ENCODE measurements at regions not wholly inside any gene's neighbourhood (a gene's known extent, or its start where the extent isn't known, plus 50 kb on each side); places are given as distances from the start of the nearest gene placed in this dataset.

DNA sequence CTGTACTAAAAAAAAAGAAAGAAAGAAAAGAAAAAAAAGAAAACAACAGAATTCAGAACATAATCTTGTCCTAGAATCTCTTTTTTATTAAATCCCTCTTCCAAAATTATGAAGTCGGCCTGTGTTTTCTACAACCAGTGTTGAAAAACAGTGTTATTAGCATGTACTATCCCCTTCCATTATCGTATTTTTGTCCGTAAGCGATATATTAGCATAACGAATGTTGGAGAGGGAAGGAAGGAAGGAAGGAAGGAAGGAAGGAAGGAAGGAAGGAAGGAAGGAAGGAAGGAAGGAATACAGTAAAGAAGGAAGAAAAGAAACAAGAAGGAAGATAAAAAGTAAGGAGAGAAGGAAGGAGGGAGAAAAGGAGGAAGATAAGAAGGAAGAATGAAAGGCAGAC is 393.0 kb upstream of the TSHZ3 start:
- in situ Hi-C loops (cut with MboI; ENCODE audit: low pct_ligation_motif_present in 1 of 4, low pct_unique_long_range_greater_than_20kb in 1 of 4, low sequenced_read_pairs in 3 of 4) = no loop called here
- no peaks in the 10 kb centered on the region for H3K36me3 ChIP-seq

GRCh38 chr19:31745731-31746130 is 396.5 kb upstream of the TSHZ3 start:
- in situ Hi-C loops (cut with MboI; ENCODE audit: low pct_ligation_motif_present in 1 of 4, low pct_unique_long_range_greater_than_20kb in 1 of 4, low sequenced_read_pairs in 3 of 4) = no loop called here
- no peak for TF ChIP-seq POLR2A (IDR thresholded peaks at IDR 0.05)
- no peak for TF ChIP-seq POLR2AphosphoS5 (IDR thresholded peaks at IDR 0.05)
- no peak for TF ChIP-seq CTCF (IDR thresholded peaks at IDR 0.05)
- TF ChIP-seq EP300 (IDR thresholded peaks at IDR 0.05; ENCODE audit: low read depth) = no peak
- WGBS, 2 donors (ENCODE audit: low coverage in 1 of 2) = 78 to 94% methylated on average over 7 to 9 of the region's 9 CpGs

More for the DNA sequence above, 393.0 kb upstream of the TSHZ3 start:
- no peak for DNase-seq
- Histone ChIP-seq H3K4me1 (no peaks in the 10 kb centered on the region), H3K27ac (no peak overlapping the region), H3K27me3 (no peaks in the 10 kb centered on the region), H3K9me3 (no peaks in the 10 kb centered on the region), H3K4me3 (no peak overlapping the region)
- WGBS, 2 donors (ENCODE audit: low coverage in 1 of 2) = 80 to 86% methylated on average over 4 to 5 of the region's 5 CpGs
- TF ChIP-seq CTCF (IDR thresholded peaks at IDR 0.05) (no peak), EP300 (IDR thresholded peaks at IDR 0.05; ENCODE audit: low read depth) (no peak), POLR2A (IDR thresholded peaks at IDR 0.05) (no peak), POLR2AphosphoS5 (IDR thresholded peaks at IDR 0.05) (no peak)
- intact Hi-C loops (cut with DNase I; ENCODE audit: low total_unique reads) = no loop called here

DNA sequence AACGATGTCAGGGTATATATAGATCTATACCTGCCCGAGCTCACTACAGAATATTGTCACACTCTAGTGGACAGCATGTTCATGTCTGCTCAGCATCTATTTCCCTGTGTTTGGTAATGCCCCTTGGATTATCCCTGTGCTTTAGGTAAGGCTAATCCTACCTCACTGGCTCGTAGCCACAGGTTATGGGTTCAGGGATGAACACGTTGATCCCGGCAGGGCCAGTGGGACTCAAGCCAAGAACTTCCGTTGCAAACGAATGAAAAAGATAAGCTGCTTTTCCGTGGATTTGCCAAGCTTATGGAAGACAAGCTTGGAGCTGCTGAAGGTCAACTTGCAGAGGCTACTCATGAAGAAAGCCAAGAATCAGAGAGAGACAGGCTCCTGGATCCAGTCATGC is 400.0 kb upstream of the TSHZ3 start:
- H3K27ac ChIP-seq = no peak overlapping the region
- 27 to 64% methylated on average over 3 to 8 of the region's 8 CpGs for WGBS, 2 donors (ENCODE audit: low coverage in 1 of 2)
- H3K4me1 ChIP-seq = no peaks in the 10 kb centered on the region

More at GRCh38 chr19:31745731-31746130, 396.5 kb upstream of the TSHZ3 start:
- Histone ChIP-seq H3K27ac (no peak overlapping the region), H3K36me3 (no peaks in the 10 kb centered on the region), H3K27me3 (no peaks in the 10 kb centered on the region), H3K4me1 (no peaks in the 10 kb centered on the region), H3K4me3 (no peak overlapping the region), H3K9me3 (no peaks in the 10 kb centered on the region)
- intact Hi-C loops (cut with DNase I; ENCODE audit: low total_unique reads) = no loop called here
- DNase-seq = no peak

GRCh38 chr19:31759359-31759758 is 410.1 kb upstream of the TSHZ3 start:
- WGBS, 2 donors (ENCODE audit: low coverage in 1 of 2) = 85% methylated on average over 4 of the region's 4 CpGs
- intact Hi-C loops (cut with DNase I; ENCODE audit: low total_unique reads) = no loop called here
- H3K4me3 ChIP-seq = no peak overlapping the region

More for the DNA sequence above, 400.0 kb upstream of the TSHZ3 start:
- Histone ChIP-seq H3K9me3 (no peaks in the 10 kb centered on the region), H3K4me3 (no peak overlapping the region), H3K36me3 (no peaks in the 10 kb centered on the region), H3K27me3 (no peaks in the 10 kb centered on the region)
- TF ChIP-seq POLR2A (IDR thresholded peaks at IDR 0.05) = no peak
- TF ChIP-seq CTCF (IDR thresholded peaks at IDR 0.05) = no peak
- TF ChIP-seq POLR2AphosphoS5 (IDR thresholded peaks at IDR 0.05) = no peak
- no peak for TF ChIP-seq EP300 (IDR thresholded peaks at IDR 0.05; ENCODE audit: low read depth)
- no peak for DNase-seq
- intact Hi-C loops (cut with DNase I; ENCODE audit: low total_unique reads) (no loop called here), in situ Hi-C loops (cut with MboI; ENCODE audit: low pct_ligation_motif_present in 1 of 4, low pct_unique_long_range_greater_than_20kb in 1 of 4, low sequenced_read_pairs in 3 of 4) (no loop called here)

More at GRCh38 chr19:31759359-31759758, 410.1 kb upstream of the TSHZ3 start:
- H3K27ac ChIP-seq = no peak overlapping the region
- H3K9me3 ChIP-seq = no peaks in the 10 kb centered on the region
- in situ Hi-C loops (cut with MboI; ENCODE audit: low pct_ligation_motif_present in 1 of 4, low pct_unique_long_range_greater_than_20kb in 1 of 4, low sequenced_read_pairs in 3 of 4) = no loop called here
- H3K27me3 ChIP-seq = no peaks in the 10 kb centered on the region
- H3K4me1 ChIP-seq = no peaks in the 10 kb centered on the region
- H3K36me3 ChIP-seq = no peaks in the 10 kb centered on the region
- TF ChIP-seq POLR2A (IDR thresholded peaks at IDR 0.05) (no peak), CTCF (IDR thresholded peaks at IDR 0.05) (no peak), POLR2AphosphoS5 (IDR thresholded peaks at IDR 0.05) (no peak), EP300 (IDR thresholded peaks at IDR 0.05; ENCODE audit: low read depth) (no peak)
- DNase-seq = no peak

All from transverse colon (tissue), 4 donors.